ENCODE measurements at regions not wholly inside any gene's neighbourhood (a gene's known extent, or its start where the extent isn't known, plus 50 kb on each side); places are given as distances from the start of the nearest gene placed in this dataset.

DNA sequence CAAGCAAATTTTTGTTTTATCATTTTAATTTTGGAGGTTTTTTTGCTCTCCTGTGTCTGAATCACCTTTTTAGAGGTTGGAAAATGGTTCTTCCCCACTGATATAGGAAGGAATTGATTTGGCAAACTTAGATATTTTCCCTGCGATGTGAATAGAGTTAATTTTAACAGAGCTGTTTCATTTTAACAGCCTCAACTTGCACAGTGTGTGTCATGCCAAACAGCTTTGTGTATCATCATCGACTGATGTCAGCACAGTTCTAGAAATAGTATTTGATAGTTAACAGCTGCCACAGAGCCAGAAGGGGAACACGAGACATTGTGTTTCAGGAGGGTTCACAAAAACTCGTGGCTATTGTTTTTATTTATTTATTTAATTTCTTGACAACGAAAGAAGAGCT, 243.1 kb upstream of the FOXN3 start:
- Histone ChIP-seq H3K4me3 (no peak overlapping the region), H3K27ac (peak overlapping the region in 1 of 4 donors; percentile 25), H3K9me3 (no peaks in the 10 kb centered on the region), H3K27me3 (no peaks in the 10 kb centered on the region), H3K4me1 (peaks cover 10% of the 10 kb centered on the region), H3K36me3 (replicated peaks in 1 of 2; ENCODE audit: insufficient read depth in 1 of 2, low read depth in 2 of 2) (no peaks in the 10 kb centered on the region)
- ATAC-seq (peak; percentile 67), DNase-seq (peak in 1 of 4 donors; percentile 23)
- TF ChIP-seq POLR2A (IDR thresholded peaks at IDR 0.05), result no peak
- TF ChIP-seq, protein P1, sequence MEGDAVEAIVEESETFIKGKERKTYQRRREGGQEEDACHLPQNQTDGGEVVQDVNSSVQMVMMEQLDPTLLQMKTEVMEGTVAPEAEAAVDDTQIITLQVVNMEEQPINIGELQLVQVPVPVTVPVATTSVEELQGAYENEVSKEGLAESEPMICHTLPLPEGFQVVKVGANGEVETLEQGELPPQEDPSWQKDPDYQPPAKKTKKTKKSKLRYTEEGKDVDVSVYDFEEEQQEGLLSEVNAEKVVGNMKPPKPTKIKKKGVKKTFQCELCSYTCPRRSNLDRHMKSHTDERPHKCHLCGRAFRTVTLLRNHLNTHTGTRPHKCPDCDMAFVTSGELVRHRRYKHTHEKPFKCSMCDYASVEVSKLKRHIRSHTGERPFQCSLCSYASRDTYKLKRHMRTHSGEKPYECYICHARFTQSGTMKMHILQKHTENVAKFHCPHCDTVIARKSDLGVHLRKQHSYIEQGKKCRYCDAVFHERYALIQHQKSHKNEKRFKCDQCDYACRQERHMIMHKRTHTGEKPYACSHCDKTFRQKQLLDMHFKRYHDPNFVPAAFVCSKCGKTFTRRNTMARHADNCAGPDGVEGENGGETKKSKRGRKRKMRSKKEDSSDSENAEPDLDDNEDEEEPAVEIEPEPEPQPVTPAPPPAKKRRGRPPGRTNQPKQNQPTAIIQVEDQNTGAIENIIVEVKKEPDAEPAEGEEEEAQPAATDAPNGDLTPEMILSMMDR (IDR thresholded peaks at IDR 0.05), result no peak
- 18 to 19% methylated on average over 5 of the region's 5 CpGs for WGBS, 2 donors
- intact Hi-C loops (cut with DNase I), result no loop called here

DNA sequence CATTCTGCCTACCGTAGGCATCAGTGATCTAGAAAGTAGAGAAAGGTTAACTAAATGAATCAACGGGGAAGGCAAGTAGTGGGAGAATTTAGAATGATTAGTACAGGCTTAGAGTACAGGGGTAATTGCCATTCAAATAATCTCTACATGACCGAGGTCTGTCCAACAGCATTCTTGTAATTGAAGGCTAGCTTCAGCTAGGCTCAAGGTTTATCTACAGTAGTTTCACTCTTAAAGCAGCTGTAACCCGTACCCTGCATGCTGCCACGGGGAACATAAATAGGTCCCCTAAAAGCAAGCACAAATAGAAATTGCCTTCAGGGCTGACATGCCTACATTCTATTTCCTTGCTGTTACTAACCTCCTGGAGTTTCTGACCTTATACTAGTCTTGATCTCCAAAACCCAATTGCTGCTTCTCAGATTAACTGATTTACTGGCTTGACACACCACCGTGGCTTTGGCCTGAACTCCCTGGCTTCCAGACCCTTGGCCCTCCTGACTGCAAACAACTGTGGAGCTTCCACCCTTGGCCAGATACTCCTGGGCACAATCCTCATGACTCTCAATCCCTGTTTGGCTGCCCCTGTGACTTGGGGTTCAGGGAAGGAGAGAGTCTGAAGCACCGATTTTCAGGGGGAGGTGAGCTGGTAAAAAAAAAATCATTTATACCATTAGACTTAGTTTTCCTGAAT, 242.1 kb upstream of the FOXN3 start:
- Histone ChIP-seq H3K4me1 (peaks cover 19% of the 10 kb centered on the region), H3K27me3 (no peaks in the 10 kb centered on the region), H3K27ac (no peak overlapping the region), H3K9me3 (no peaks in the 10 kb centered on the region), H3K4me3 (no peak overlapping the region), H3K36me3 (replicated peaks in 1 of 2; ENCODE audit: insufficient read depth in 1 of 2, low read depth in 2 of 2) (no peaks in the 10 kb centered on the region)
- DNase-seq, result no peak
- no peak for TF ChIP-seq POLR2A (IDR thresholded peaks at IDR 0.05)
- TF ChIP-seq, protein P1 (IDR thresholded peaks at IDR 0.05), result no peak
- WGBS, 2 donors, result 67 to 73% methylated on average over 7 of the region's 7 CpGs
- intact Hi-C loops (cut with DNase I), result no loop called here
- ATAC-seq, result no peak

DNA sequence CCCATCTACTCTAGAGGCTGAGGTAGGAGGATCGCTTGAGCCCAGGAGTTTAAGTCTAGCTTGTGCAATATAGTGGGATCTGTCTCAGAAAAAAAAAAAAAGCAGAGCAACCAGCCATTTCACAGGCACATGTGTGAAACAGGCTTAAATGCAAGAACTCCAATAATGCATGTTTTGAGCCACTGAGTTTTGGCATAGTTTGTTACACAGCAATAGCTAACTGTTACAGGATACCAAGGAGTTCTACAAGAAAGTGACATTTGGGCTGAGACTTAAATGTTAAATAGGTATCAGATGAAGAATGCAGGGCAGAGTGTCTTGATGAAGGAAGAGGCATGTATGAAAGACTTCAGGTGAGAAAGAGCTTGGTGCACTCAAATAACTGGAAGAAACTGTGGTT, 240.0 kb upstream of the FOXN3 start:
- no peak for ATAC-seq
- WGBS, 2 donors, result 94% methylated on average over 1 of the region's 1 CpG

DNA sequence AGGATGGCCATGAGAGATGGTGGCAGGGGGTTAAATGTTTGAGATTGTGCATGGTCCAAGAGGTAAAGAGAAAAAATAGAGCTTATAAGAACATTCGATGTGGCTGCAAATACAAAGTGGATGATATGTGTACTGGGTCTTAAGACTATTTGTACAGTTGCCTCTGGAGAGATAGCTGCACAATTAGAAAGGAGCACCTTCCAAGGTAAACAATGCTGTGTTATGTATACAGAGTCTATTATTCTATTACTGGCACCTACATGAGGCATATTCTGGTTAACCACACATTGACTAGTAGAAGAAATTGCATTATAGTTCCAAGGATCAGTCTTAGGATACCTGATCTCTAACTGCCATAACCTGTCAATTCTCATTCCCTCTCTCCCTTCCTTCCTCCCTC, 238.0 kb upstream of the FOXN3 start:
- Histone ChIP-seq H3K27me3 (no peaks in the 10 kb centered on the region), H3K4me1 (peaks cover 16% of the 10 kb centered on the region), H3K9me3 (no peaks in the 10 kb centered on the region), H3K4me3 (no peak overlapping the region), H3K36me3 (replicated peaks in 1 of 2; ENCODE audit: insufficient read depth in 1 of 2, low read depth in 2 of 2) (no peaks in the 10 kb centered on the region), H3K27ac (peak overlapping the region in 1 of 4 donors; percentile 54)
- ATAC-seq (peak; percentile 67), DNase-seq (no peak)
- intact Hi-C loops (cut with DNase I), result no loop called here
- TF ChIP-seq POLR2A (IDR thresholded peaks at IDR 0.05), result no peak
- TF ChIP-seq, protein P1 (IDR thresholded peaks at IDR 0.05), result no peak
- WGBS, 2 donors, result 7 to 14% methylated on average over 1 of the region's 1 CpG

More for the DNA sequence above, 240.0 kb upstream of the FOXN3 start:
- Histone ChIP-seq H3K9me3 (no peaks in the 10 kb centered on the region), H3K36me3 (replicated peaks in 1 of 2; ENCODE audit: insufficient read depth in 1 of 2, low read depth in 2 of 2) (no peaks in the 10 kb centered on the region), H3K4me3 (no peak overlapping the region), H3K27ac (no peak overlapping the region), H3K4me1 (peaks cover 19% of the 10 kb centered on the region), H3K27me3 (no peaks in the 10 kb centered on the region)
- no peak for DNase-seq
- intact Hi-C loops (cut with DNase I), result no loop called here
- TF ChIP-seq, protein P1 (IDR thresholded peaks at IDR 0.05), result no peak
- no peak for TF ChIP-seq POLR2A (IDR thresholded peaks at IDR 0.05)

DNA sequence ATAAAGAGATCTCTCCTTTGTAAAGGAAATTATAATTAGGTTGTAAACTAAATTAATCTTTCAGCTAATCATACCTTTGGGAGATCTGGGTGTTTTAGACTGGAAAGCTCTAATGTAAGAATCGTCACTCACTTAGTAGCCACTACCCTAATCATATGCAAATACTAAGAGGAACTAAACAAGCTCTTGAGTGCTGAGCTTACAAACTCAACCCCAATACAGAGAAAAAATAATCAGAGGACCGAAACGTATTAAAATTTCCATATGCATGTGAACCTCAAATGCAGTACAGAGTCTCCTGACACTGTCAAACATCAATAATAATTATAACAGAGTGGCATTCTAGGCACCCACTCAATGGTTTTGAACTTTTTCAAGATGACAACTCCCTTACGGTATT, 235.3 kb upstream of the FOXN3 start:
- intact Hi-C loops (cut with DNase I), result no loop called here
- no peaks in the 10 kb centered on the region for H3K9me3 ChIP-seq
- no peak overlapping the region for H3K4me3 ChIP-seq
- H3K27ac ChIP-seq, result no peak overlapping the region
- WGBS, 2 donors, result 73 to 81% methylated on average over 4 of the region's 4 CpGs
- H3K27me3 ChIP-seq, result no peaks in the 10 kb centered on the region
- TF ChIP-seq, protein P1 (IDR thresholded peaks at IDR 0.05), result no peak
- no peak for TF ChIP-seq POLR2A (IDR thresholded peaks at IDR 0.05)
- DNase-seq, result no peak
- no peak for ATAC-seq
- peaks cover 23% of the 10 kb centered on the region for H3K4me1 ChIP-seq
- no peaks in the 10 kb centered on the region for H3K36me3 ChIP-seq (replicated peaks in 1 of 2; ENCODE audit: insufficient read depth in 1 of 2, low read depth in 2 of 2)

All from body of pancreas (tissue), 4 donors.